GM18505 (cell line): ENCODE measurements at regions not wholly inside any gene's neighbourhood (a gene's known extent, or its start where the extent isn't known, plus 50 kb on each side); places are given as distances from the start of the nearest gene placed in this dataset.

Experiments
- ATAC-seq: cut with Tn5 transposase; IDR thresholded peaks from one replicate; pipeline ENCODE4 v1.9.1; 2021; ENCODE audit not compliant: unreplicated experiment
- POLR2A ChIP-seq: IDR thresholded peaks from 4 replicates; pipeline ENCODE4 v1.6.1; 2011; ENCODE audit warnings: borderline replicate concordance; ENCODE audit not compliant: insufficient read depth, insufficient read length; ENCODE audit errors: extremely low read depth

DNA sequence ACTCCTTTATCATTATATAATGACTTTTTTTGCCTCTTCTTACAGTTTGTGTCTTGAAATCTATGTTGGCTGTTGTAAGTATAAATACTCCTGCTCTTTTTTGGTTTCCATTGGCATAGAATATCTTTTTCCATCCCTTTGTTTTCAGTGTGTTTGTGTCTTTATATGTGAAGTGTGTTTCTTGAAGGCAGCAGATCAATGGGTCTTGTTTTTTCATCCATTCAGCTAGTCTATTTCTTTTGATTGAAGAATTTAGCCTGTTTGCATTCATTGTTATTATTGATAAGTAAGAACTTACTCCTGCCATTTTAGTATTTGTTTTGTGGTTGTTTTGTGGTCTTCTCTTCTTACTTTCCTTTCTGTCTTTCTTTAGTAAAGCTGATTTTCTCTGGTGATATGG, 322.8 kb downstream of the PLA2G4A start:
- no peak for ATAC-seq
- no peak for TF ChIP-seq POLR2A

GRCh38 chr1:187153047-187153446, 324.3 kb downstream of the PLA2G4A start:
- ATAC-seq = no peak
- no peak for TF ChIP-seq POLR2A

DNA sequence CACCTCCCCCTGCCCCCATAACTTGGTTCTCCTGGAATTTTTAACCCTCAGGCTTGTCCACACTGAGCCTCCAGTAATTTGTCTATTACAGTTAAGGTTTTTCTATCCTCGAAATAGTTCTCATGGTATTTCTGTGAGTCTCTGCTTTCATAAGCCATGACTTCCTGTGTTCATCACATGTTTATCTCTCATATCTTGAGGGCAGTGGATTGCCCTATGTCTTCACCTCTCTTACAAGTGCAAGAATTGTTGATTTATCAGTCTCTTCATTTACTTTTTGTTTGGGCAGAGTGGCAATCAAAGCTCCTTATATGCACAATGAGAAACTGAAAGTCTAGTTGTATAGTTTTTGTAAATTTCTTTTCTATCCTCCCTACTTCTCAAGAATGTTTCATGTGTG, 328.4 kb downstream of the PLA2G4A start:
- ATAC-seq = no peak
- no peak for TF ChIP-seq POLR2A

GRCh38 chr1:187157552-187157951, 328.8 kb downstream of the PLA2G4A start:
- no peak for ATAC-seq
- no peak for TF ChIP-seq POLR2A

- TF ChIP-seq POLR2A = no peak
- no peak for ATAC-seq
Measured at GRCh38 chr1:187167555-187167954, 338.8 kb downstream of the PLA2G4A start.

- ATAC-seq = no peak
- TF ChIP-seq POLR2A = no peak
Measured at GRCh38 chr1:187168297-187168696, 339.5 kb downstream of the PLA2G4A start.

- ATAC-seq = no peak
- no peak for TF ChIP-seq POLR2A
Measured at GRCh38 chr1:187185389-187185788, 356.6 kb downstream of the PLA2G4A start.

GRCh38 chr1:187197685-187198084, 368.9 kb downstream of the PLA2G4A start:
- no peak for ATAC-seq
- TF ChIP-seq POLR2A = no peak

DNA sequence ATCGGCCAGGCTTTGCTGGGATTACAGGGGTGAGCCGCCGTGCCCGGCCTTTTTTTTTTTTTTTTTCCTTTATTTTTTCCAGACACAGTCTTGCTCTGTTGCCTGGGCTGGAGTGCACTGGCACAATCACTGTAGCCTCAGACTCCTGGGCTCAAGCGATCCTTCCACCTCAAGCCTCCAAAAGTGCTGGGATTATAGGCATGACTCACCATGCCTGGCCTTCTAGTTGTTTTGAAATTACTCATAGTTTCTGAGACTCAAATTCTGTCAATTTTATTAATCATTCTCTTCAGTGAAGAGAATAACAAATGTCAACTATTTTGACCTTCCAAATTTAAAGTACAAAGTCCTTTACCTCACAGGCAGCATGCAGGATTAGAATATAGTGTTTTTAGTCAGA, 374.5 kb downstream of the PLA2G4A start:
- ATAC-seq = no peak
- TF ChIP-seq POLR2A = no peak

DNA sequence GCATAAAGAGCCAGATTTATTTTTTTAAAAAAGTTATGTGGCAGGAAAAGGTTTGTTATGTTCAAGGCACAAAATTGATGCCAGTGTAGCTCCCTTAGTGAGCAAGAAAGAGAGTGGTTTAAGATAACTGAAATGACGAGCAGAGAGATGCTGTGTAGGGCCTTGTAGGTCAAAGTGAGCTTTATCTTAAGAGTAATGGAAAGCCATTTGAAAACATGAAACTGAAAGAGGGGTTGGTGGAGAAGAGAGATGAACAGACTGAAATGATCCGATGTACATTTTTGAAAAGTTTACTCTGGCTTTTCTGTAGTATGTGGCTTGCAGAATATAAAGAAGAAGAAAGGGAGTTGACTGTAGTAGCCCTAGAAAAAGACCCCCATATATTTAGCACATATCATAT, 383.6 kb downstream of the PLA2G4A start:
- ATAC-seq = no peak
- TF ChIP-seq POLR2A = no peak

DNA sequence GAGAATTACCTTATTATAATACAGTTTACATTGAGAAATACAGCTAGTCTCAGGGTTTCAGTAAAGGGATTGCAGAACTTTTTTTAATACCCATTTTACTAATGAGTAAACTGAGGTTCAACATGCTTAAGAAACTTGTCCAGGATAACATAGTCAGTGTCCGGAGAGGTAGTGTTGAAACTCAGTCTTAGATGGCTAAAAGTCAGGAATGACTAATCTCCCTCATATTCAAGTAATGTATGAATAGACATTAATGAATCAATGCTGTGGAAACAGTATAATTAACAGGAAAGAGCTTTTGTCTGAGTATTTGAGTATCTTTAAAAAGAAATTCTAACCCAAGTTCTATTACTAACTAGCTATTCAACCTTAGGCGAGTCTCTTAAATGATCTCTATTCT, 397.6 kb downstream of the PLA2G4A start:
- TF ChIP-seq POLR2A = no peak
- ATAC-seq = no peak

- no peak for ATAC-seq
Measured at GRCh38 chr1:187228790-187229189, 400.0 kb downstream of the PLA2G4A start.

DNA sequence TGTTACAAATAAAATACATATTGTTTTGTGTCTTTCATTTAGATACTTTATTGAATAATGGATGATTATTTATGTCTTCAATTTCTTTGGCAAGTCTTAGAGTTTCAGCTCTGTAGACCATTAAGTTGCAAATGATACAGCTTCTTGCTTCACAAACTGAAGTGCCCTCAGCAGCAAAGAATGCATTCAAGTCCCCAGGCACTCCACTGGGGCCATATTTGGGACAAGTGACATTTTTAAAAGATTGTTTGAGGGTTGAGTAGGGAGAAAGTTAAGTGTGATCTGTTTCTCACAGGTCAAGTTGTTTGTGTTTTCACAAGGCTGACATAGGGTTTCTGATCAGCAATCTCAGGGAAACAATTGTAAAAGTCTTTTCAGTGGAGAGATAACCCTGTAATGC, 400.7 kb downstream of the PLA2G4A start:
- ATAC-seq = no peak
- TF ChIP-seq POLR2A = no peak

More at GRCh38 chr1:187228790-187229189, 400.0 kb downstream of the PLA2G4A start:
- no peak for TF ChIP-seq POLR2A

DNA sequence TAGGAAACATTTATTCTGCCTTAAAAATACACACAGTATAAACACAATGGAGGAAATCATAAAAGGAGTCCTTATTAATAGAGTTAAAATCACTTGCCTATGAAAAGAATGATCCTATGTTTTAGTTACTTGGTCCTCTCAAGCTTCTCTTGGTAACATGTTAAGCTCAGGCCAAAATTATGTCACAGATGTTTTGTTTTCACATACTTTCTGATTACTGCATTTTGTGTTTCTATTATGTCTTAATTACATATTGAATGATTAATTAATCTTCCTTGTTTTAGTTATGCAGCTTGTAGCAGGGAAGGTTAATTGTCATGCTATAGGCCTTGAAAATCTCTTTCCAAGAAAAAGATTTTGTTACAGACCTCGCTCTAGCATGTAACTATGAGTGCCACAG, 406.0 kb downstream of the PLA2G4A start:
- no peak for ATAC-seq
- TF ChIP-seq POLR2A = no peak

GRCh38 chr1:187236199-187236598, 407.4 kb downstream of the PLA2G4A start:
- no peak for ATAC-seq
- no peak for TF ChIP-seq POLR2A
